ENCODE measurements at regions not wholly inside any gene's neighbourhood (a gene's known extent, or its start where the extent isn't known, plus 50 kb on each side); places are given as distances from the start of the nearest gene placed in this dataset.
"Not testable (repeated sequence)": the region's sequence is repeated elsewhere in the genome, so short reads cannot be mapped to it uniquely, and the experiment has no call there.

DNA sequence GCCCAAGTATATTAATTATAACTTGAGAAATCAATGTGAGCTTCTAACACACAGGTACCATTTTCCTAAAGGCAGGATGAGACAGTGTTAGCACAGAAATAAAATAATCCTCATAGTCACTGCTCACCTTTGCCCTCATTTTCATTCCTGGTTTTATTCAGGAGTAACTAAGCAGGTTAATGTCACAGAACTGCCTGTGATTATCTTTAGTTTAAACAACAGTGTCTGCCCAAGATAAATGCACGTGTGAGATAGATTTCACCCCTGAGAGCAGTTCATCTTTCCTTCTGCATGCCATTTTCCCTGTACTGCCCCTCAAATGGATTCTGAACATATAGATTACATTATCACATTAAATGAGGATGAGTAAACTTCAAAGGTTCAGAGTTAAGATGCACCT is 250.7 kb downstream of the RMST start:
- no peaks in the 10 kb centered on the region for H3K4me1 ChIP-seq
- peaks cover 4% of the 10 kb centered on the region for H3K9me3 ChIP-seq (replicated peaks)
- TF ChIP-seq CTCF (IDR thresholded peaks at IDR 0.05; ENCODE audit: borderline replicate concordance) = no peak
- no peaks in the 10 kb centered on the region for H3K36me3 ChIP-seq
- no peak overlapping the region for H3K27ac ChIP-seq (replicated peaks)
- H3K4me3 ChIP-seq = no peak overlapping the region
- no peaks in the 10 kb centered on the region for H3K27me3 ChIP-seq (ENCODE audit: low read depth)
- DNase-seq = no peak
- intact Hi-C loops (cut with micrococcal nuclease) = no loop called here

DNA sequence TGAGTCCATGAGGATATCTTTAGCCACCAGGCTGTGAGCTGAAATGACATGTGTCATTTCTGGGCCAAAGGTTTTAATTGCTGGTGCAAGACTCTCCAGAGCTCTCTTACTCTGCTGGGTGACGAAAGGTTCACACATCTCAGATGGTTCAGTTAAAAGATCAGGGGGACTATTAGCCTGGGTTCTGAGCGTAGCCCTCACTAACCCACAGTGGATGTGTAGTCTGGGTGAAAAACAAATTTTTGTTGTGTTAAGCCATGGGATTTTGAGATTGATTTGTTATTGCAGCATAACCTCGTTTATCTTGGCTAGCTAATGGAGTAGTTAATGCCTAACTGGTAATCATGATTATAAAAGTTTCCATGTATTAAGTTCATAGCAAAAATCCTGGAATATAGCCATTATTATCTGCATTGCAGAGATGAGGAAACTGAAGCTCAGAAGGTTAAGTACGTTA is 251.5 kb downstream of the RMST start:
- TF ChIP-seq CTCF (IDR thresholded peaks at IDR 0.05; ENCODE audit: borderline replicate concordance) = no peak
- H3K4me1 ChIP-seq = no peaks in the 10 kb centered on the region
- no peaks in the 10 kb centered on the region for H3K36me3 ChIP-seq
- intact Hi-C loops (cut with micrococcal nuclease) = no loop called here
- DNase-seq = no peak
- peaks cover 4% of the 10 kb centered on the region for H3K9me3 ChIP-seq (replicated peaks)
- H3K27me3 ChIP-seq (ENCODE audit: low read depth) = no peaks in the 10 kb centered on the region
- no peak overlapping the region for H3K27ac ChIP-seq (replicated peaks)
- H3K4me3 ChIP-seq = no peak overlapping the region

DNA sequence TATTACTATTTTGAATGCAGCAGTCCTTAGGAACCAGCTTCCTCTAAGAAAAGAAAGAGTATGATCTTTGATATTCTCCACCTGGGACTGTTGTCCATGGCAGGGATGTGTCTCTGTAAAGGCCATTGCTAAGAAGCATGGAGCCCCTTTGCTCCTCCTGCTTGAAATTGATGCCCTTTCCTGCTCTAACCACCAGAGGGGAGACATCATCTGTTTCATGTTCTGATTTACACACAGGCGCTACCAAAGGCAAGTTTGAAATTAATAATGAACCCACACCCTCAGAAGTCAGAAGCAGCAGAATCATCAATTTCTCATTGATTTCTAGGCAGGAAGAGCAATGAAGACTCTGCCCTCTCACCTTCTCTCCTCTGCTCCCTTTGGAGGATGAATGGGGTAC is 253.8 kb downstream of the RMST start:
- H3K36me3 ChIP-seq = no peaks in the 10 kb centered on the region
- intact Hi-C loops (cut with micrococcal nuclease) = no loop called here
- DNase-seq = no peak
- TF ChIP-seq CTCF (IDR thresholded peaks at IDR 0.05; ENCODE audit: borderline replicate concordance) = peak; percentile 41
- H3K27ac ChIP-seq (replicated peaks) = no peak overlapping the region
- no peaks in the 10 kb centered on the region for H3K4me1 ChIP-seq
- peaks cover 12% of the 10 kb centered on the region for H3K9me3 ChIP-seq (replicated peaks)
- no peak overlapping the region for H3K4me3 ChIP-seq
- no peaks in the 10 kb centered on the region for H3K27me3 ChIP-seq (ENCODE audit: low read depth)

DNA sequence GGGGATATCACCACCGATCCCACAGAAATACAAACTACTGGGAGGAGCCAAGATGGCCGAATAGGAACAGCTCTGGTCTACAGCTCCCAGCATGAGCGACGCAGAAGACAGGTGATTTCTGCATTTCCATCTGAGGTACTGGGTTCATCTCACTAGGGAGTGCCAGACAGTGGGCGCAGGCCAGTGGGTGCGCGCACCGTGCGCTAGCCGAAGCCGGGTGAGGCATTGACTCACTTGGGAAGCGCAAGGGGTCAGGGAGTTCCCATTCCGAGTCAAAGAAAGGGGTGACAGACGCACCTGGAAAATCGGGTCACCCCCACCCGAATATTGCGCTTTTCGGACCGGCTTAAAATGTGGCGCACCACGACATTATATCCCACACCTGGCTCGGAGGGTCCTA is 261.2 kb downstream of the RMST start:
- H3K4me3 ChIP-seq; H3K4me1 ChIP-seq; intact Hi-C loops (cut with micrococcal nuclease); DNase-seq; H3K27me3 ChIP-seq (ENCODE audit: low read depth); H3K27ac ChIP-seq (replicated peaks); H3K36me3 ChIP-seq: not testable (repeated sequence)
- H3K9me3 ChIP-seq (replicated peaks) = peaks cover 18% of the 10 kb centered on the region

GRCh38 chr12:97745406-97746101 is 282.9 kb downstream of the RMST start:
- Histone ChIP-seq H3K36me3 (no peaks in the 10 kb centered on the region), H3K4me1 (no peaks in the 10 kb centered on the region), H3K27ac (replicated peaks) (no peak overlapping the region), H3K9me3 (replicated peaks) (no peaks in the 10 kb centered on the region), H3K4me3 (no peak overlapping the region), H3K27me3 (ENCODE audit: low read depth) (no peaks in the 10 kb centered on the region)
- intact Hi-C loops (cut with micrococcal nuclease) = no loop called here
- DNase-seq = no peak
- no peak for TF ChIP-seq CTCF (IDR thresholded peaks at IDR 0.05; ENCODE audit: borderline replicate concordance)

DNA sequence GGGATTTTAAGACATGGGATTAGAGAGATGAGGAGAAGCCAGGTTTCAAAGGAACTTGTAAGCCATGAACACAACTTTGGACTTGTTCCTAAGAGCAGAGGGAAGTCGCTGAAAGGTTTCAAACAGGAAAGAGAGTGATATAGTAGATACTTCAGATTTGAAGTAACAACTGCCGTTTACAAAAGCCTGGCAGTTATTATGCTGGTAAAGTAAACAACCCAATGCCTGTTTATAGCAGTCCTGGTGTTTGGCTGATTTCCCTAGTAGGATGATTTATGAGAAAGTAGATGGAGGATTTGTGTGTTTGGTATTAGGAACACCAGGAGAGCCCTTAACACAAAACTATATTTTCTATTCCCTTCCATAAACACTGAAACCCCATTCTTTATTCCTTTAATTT is 285.7 kb downstream of the RMST start:
- no peak overlapping the region for H3K27ac ChIP-seq (replicated peaks)
- no peak for DNase-seq
- H3K36me3 ChIP-seq = no peaks in the 10 kb centered on the region
- intact Hi-C loops (cut with micrococcal nuclease) = no loop called here
- H3K4me3 ChIP-seq = no peak overlapping the region
- H3K27me3 ChIP-seq (ENCODE audit: low read depth) = no peaks in the 10 kb centered on the region
- H3K9me3 ChIP-seq (replicated peaks) = no peaks in the 10 kb centered on the region
- no peaks in the 10 kb centered on the region for H3K4me1 ChIP-seq
- TF ChIP-seq CTCF (IDR thresholded peaks at IDR 0.05; ENCODE audit: borderline replicate concordance) = no peak

Measured in left ventricle myocardium inferior (tissue), 1 donor.